H9 (cell line): ENCODE measurements at regions not wholly inside any gene's neighbourhood (a gene's known extent, or its start where the extent isn't known, plus 50 kb on each side); places are given as distances from the start of the nearest gene placed in this dataset.
"Not testable (repeated sequence)": the region's sequence is repeated elsewhere in the genome, so short reads cannot be mapped to it uniquely, and the experiment has no call there.

Experiments
- DNase-seq: peaks from one replicate; pipeline ENCODE4 v3.0.0-alpha.2; 2017
- H2AFZ ChIP-seq: one replicate; pipeline ENCODE4 v1.6.1; 2013; ENCODE audit warnings: mild to moderate bottlenecking, low read length, control low read depth, moderate library complexity
- H2AK5ac ChIP-seq: 2 replicates; pipeline ENCODE4 v1.6.1; 2013; ENCODE audit warnings: low read length, control low read depth, mixed read lengths; ENCODE audit not compliant: insufficient read length
- H2BK120ac ChIP-seq: one replicate; pipeline ENCODE4 v1.6.1; 2013; ENCODE audit warnings: low read depth, mild to moderate bottlenecking, low read length, control low read depth, inconsistent platforms; ENCODE audit not compliant: poor library complexity, severe bottlenecking
- H2BK12ac ChIP-seq: 2 replicates; pipeline ENCODE4 v1.6.1; 2013; ENCODE audit warnings: low read length, control low read depth, mixed read lengths, low read depth; ENCODE audit not compliant: insufficient read length
- H2BK15ac ChIP-seq: 2 replicates; pipeline ENCODE4 v1.6.1; 2013; ENCODE audit warnings: low read depth, low read length, control low read depth
- H2BK20ac ChIP-seq: one replicate; pipeline ENCODE4 v1.6.1; 2013; ENCODE audit warnings: low read depth, mild to moderate bottlenecking, low read length, control low read depth, inconsistent platforms; ENCODE audit not compliant: poor library complexity, severe bottlenecking
- H2BK5ac ChIP-seq: 2 replicates; pipeline ENCODE4 v1.6.1; 2013; ENCODE audit warnings: low read length, control low read depth, mixed read lengths; ENCODE audit not compliant: insufficient read length
- H3K14ac ChIP-seq: 2 replicates; pipeline ENCODE4 v1.6.1; 2013; ENCODE audit warnings: low read length, control low read depth; ENCODE audit not compliant: insufficient read depth
- H3K18ac ChIP-seq: 2 replicates; pipeline ENCODE4 v1.6.1; 2013; ENCODE audit warnings: low read depth, mild to moderate bottlenecking, mixed read lengths, low read length, control low read depth; ENCODE audit not compliant: insufficient read length
- H3K23ac ChIP-seq: 2 replicates; pipeline ENCODE4 v1.6.1; 2013; ENCODE audit warnings: low read length, control low read depth, mixed read lengths, low read depth; ENCODE audit not compliant: insufficient read length
- H3K23me2 ChIP-seq: 2 replicates; pipeline ENCODE4 v1.6.1; 2013; ENCODE audit warnings: low read depth, mild to moderate bottlenecking, mixed read lengths, low read length, control low read depth; ENCODE audit not compliant: insufficient read length, poor library complexity, severe bottlenecking
- H3K27ac ChIP-seq: 2 replicates; pipeline ENCODE4 v1.5.1; 2013; ENCODE audit warnings: low read length, control low read depth, mixed read lengths, low read depth; ENCODE audit not compliant: insufficient read length
- H3K27me3 ChIP-seq: 2 replicates; pipeline ENCODE4 v1.6.1; 2013; ENCODE audit warnings: low read length, control low read depth, inconsistent platforms; ENCODE audit not compliant: insufficient read depth
- H3K4ac ChIP-seq: 2 replicates; pipeline ENCODE4 v1.6.1; 2013; ENCODE audit warnings: low read depth, mild to moderate bottlenecking, control low read depth, inconsistent platforms, low read length, moderate library complexity
- H3K4me1 ChIP-seq: 2 replicates; pipeline ENCODE4 v1.6.1; 2013; ENCODE audit warnings: low read length, control low read depth, inconsistent platforms; ENCODE audit not compliant: insufficient read depth
- H3K4me2 ChIP-seq: 2 replicates; pipeline ENCODE4 v1.6.1; 2013; ENCODE audit warnings: low read length, control low read depth, mixed read lengths; ENCODE audit not compliant: insufficient read length, insufficient read depth
- H3K56ac ChIP-seq: 2 replicates; pipeline ENCODE4 v1.6.1; 2013; ENCODE audit warnings: low read depth, mild to moderate bottlenecking, mixed read lengths, low read length, control low read depth; ENCODE audit not compliant: insufficient read length
- H3K79me1 ChIP-seq: 2 replicates; pipeline ENCODE4 v1.6.1; 2013; ENCODE audit warnings: low read depth, mild to moderate bottlenecking, moderate library complexity, low read length, control low read depth, inconsistent platforms; ENCODE audit not compliant: insufficient read depth, poor library complexity, severe bottlenecking
- H3K79me2 ChIP-seq: 2 replicates; pipeline ENCODE4 v1.6.1; 2013; ENCODE audit warnings: low read length, control low read depth, inconsistent platforms; ENCODE audit not compliant: insufficient read depth
- H3K9ac ChIP-seq: 2 replicates; pipeline ENCODE4 v1.6.1; 2013; ENCODE audit warnings: low read length, control low read depth, mixed read lengths; ENCODE audit not compliant: insufficient read length; ENCODE audit errors: extremely low read depth
- H3K9me3 ChIP-seq: one replicate; pipeline ENCODE4 v1.6.1; 2013; ENCODE audit warnings: low read depth, low read length, inconsistent platforms; ENCODE audit not compliant: control insufficient read depth
- H3T11ph ChIP-seq: one replicate; pipeline ENCODE4 v1.6.1; 2013; ENCODE audit warnings: mild to moderate bottlenecking, low read length, control low read depth, inconsistent platforms
- H4K20me1 ChIP-seq: one replicate; pipeline ENCODE4 v1.6.1; 2013; ENCODE audit not compliant: control insufficient read depth, insufficient read length, insufficient read depth
- H4K5ac ChIP-seq: 2 replicates; pipeline ENCODE4 v1.6.1; 2013; ENCODE audit warnings: low read depth, mild to moderate bottlenecking, mixed read lengths, low read length, control low read depth; ENCODE audit not compliant: insufficient read length
- H4K8ac ChIP-seq: replicated peaks from 2 replicates; pipeline ENCODE4 v1.6.1; 2013; ENCODE audit warnings: low read length, control low read depth, mixed read lengths, low read depth; ENCODE audit not compliant: insufficient read length
- H4K91ac ChIP-seq: 2 replicates; pipeline ENCODE4 v1.6.1; 2013; ENCODE audit warnings: low read depth, mild to moderate bottlenecking, moderate library complexity, mixed read lengths, low read length, control low read depth; ENCODE audit not compliant: insufficient read length
- H3K27ac Mint-ChIP-seq, 3 experiments: 2 replicates in 2 of 3; 3 replicates in 1 of 3; pipeline ENCODE4 v1.8.0; 2020 to 2021; ENCODE audit warnings: mixed read lengths in 3 of 3, mild to moderate bottlenecking in 1 of 3, moderate library complexity in 1 of 3
- H3K27me3 Mint-ChIP-seq: 2 replicates; pipeline ENCODE4 v1.8.0; 2021; ENCODE audit warnings: low read depth, mild to moderate bottlenecking, moderate library complexity, mixed read lengths
- H3K36me3 Mint-ChIP-seq, 3 experiments: 2 replicates in 2 of 3; 3 replicates in 1 of 3; pipeline ENCODE4 v1.8.0; 2020 to 2021; ENCODE audit warnings: low read depth in 3 of 3, mixed read lengths in 3 of 3; ENCODE audit not compliant: insufficient read depth in 1 of 3
- H3K4me1 Mint-ChIP-seq, 2 experiments: 2 replicates each; pipeline ENCODE4 v1.8.0; 2020; ENCODE audit warnings: mixed read lengths in 2 of 2
- H3K4me3 Mint-ChIP-seq, 2 experiments: 2 replicates in 1 of 2; 3 replicates in 1 of 2; pipeline ENCODE4 v1.8.0; 2020 to 2021; ENCODE audit warnings: mild to moderate bottlenecking in 2 of 2, mixed read lengths in 2 of 2, moderate library complexity in 1 of 2
- H3K9me3 Mint-ChIP-seq, 2 experiments: 2 replicates in 1 of 2; 3 replicates in 1 of 2; pipeline ENCODE4 v1.8.0; 2020; ENCODE audit warnings: mild to moderate bottlenecking in 2 of 2, mixed read lengths in 2 of 2, moderate library complexity in 1 of 2
- WGBS: extraction: QIAGEN DNeasy Blood & Tissue Kit; methylation state at CpG from one replicate; pipeline ENCODE4 v1.1.7; 2013; ENCODE audit warnings: missing lambda C conversion rate, low lambda C conversion rate, mixed read lengths; ENCODE audit not compliant: insufficient read length; ENCODE audit errors: extremely low coverage; 5-methylcytosine and 5-hydroxymethylcytosine counted together

GRCh38 chr15:23199811-23200465 lies 63.3 kb upstream of the GOLGA6L1 start:
- H3K27ac Mint-ChIP-seq, H4K5ac ChIP-seq, H3K4me3 Mint-ChIP-seq, H2BK20ac ChIP-seq, H2BK120ac ChIP-seq, H3K4ac ChIP-seq, H2BK5ac ChIP-seq, H3K4me1 ChIP-seq, H3K9me3 Mint-ChIP-seq, H3K27ac ChIP-seq, DNase-seq, H2AK5ac ChIP-seq, H3K27me3 ChIP-seq, H3K27me3 Mint-ChIP-seq, H4K8ac ChIP-seq, H3K14ac ChIP-seq, H3K23ac ChIP-seq, H2BK15ac ChIP-seq, H3K18ac ChIP-seq, H3T11ph ChIP-seq, H3K9me3 ChIP-seq, H3K23me2 ChIP-seq, H3K4me1 Mint-ChIP-seq, H3K36me3 Mint-ChIP-seq, H2BK12ac ChIP-seq, H3K56ac ChIP-seq, H2AFZ ChIP-seq, H3K79me2 ChIP-seq, H3K79me1 ChIP-seq, H4K20me1 ChIP-seq, H3K9ac ChIP-seq, H3K4me2 ChIP-seq, H4K91ac ChIP-seq: not testable (repeated sequence)
- no CpG with 5 or more reads among the region's 6 CpGs for WGBS

GRCh38 chr15:23198375-23198774 lies 61.8 kb upstream of the GOLGA6L1 start:
- H2BK12ac ChIP-seq, H3T11ph ChIP-seq, H2AFZ ChIP-seq, H3K23me2 ChIP-seq, H2BK15ac ChIP-seq, H3K27me3 Mint-ChIP-seq, H3K18ac ChIP-seq, H2BK5ac ChIP-seq, H4K91ac ChIP-seq, H3K4ac ChIP-seq, H2AK5ac ChIP-seq, H4K5ac ChIP-seq, H3K27ac Mint-ChIP-seq, H3K56ac ChIP-seq, H3K4me1 ChIP-seq, H3K14ac ChIP-seq, H3K79me2 ChIP-seq, H3K9ac ChIP-seq, H4K20me1 ChIP-seq, H3K4me3 Mint-ChIP-seq, H3K9me3 ChIP-seq, H3K4me2 ChIP-seq, H3K79me1 ChIP-seq, H3K4me1 Mint-ChIP-seq, H3K27ac ChIP-seq, H2BK120ac ChIP-seq, H2BK20ac ChIP-seq, H3K36me3 Mint-ChIP-seq, H4K8ac ChIP-seq, H3K23ac ChIP-seq, H3K9me3 Mint-ChIP-seq, H3K27me3 ChIP-seq, DNase-seq: not testable (repeated sequence)
- WGBS: no CpG with 5 or more reads among the region's 4 CpGs
